Neural cell (in vitro differentiated cells): ENCODE measurements at regions not wholly inside any gene's neighbourhood (a gene's known extent, or its start where the extent isn't known, plus 50 kb on each side); places are given as distances from the start of the nearest gene placed in this dataset.

Experiments used
- EP300 ChIP-seq: fragments of 450-650 bp; conservative IDR thresholded peaks from 2 replicates; pipeline ENCODE4 v1.6.1; 2014; ENCODE audit warnings: antibody characterized with exemption, mild to moderate bottlenecking, moderate library complexity; ENCODE audit not compliant: poor library complexity, severe bottlenecking
- EZH2 ChIP-seq: fragments of 200-600, 300-800 bp; shearing (Covaris generic), sonication (generic); IDR thresholded peaks from 2 replicates; pipeline ENCODE4 v1.6.1; 2014; ENCODE audit warnings: antibody characterized with exemption, low read length, borderline replicate concordance, mild to moderate bottlenecking; ENCODE audit not compliant: insufficient read depth, poor library complexity, severe bottlenecking
- MXI1 ChIP-seq: fragments of 450-650 bp; conservative IDR thresholded peaks from 2 replicates; pipeline ENCODE4 v1.6.1; 2014; ENCODE audit warnings: antibody characterized with exemption, mild to moderate bottlenecking; ENCODE audit not compliant: poor library complexity, severe bottlenecking
- POLR2AphosphoS5 ChIP-seq: IDR thresholded peaks from 2 replicates; pipeline ENCODE4 v1.6.1; 2012
- RAD21 ChIP-seq: fragments of 450-650 bp; conservative IDR thresholded peaks from 2 replicates; pipeline ENCODE4 v1.6.1; 2014; ENCODE audit warnings: antibody characterized with exemption, mild to moderate bottlenecking, moderate library complexity
- SMC3 ChIP-seq: fragments of 450-650 bp; conservative IDR thresholded peaks from 2 replicates; pipeline ENCODE4 v1.6.1; 2014; ENCODE audit warnings: antibody characterized with exemption, mild to moderate bottlenecking, moderate library complexity; ENCODE audit not compliant: poor library complexity
- TF ChIP-seq, protein P1 (sequence below): fragments of 450-650 bp; IDR thresholded peaks from 2 replicates; pipeline ENCODE4 v1.5.1; 2014; ENCODE audit warnings: antibody characterized with exemption, mild to moderate bottlenecking, moderate library complexity; ENCODE audit not compliant: poor library complexity, severe bottlenecking
- TF ChIP-seq, protein P2 (sequence below): IDR thresholded peaks from 2 replicates; pipeline ENCODE4 v1.6.1; 2012; ENCODE audit warnings: borderline replicate concordance

DNA sequence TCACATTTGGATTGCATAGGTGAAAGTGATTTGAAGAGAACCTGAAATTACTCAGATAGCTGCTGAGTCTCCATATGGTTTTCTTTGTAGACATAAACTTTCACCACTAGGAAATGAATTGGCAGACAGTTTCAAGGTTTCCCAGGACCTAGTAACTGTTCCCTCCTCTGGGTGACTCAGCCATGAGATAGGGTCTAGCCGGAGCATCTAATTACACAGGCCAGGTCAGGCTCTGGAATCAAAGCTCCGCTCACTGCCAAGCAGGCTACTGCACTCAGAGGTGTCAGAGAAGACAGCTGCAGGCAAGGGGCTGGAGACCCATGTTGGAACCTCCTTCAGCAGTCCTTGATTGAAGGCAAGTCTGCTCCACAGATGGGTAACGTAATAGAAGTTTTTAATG is 429.2 kb downstream of the TNS1 start:
- TF ChIP-seq, protein P1, sequence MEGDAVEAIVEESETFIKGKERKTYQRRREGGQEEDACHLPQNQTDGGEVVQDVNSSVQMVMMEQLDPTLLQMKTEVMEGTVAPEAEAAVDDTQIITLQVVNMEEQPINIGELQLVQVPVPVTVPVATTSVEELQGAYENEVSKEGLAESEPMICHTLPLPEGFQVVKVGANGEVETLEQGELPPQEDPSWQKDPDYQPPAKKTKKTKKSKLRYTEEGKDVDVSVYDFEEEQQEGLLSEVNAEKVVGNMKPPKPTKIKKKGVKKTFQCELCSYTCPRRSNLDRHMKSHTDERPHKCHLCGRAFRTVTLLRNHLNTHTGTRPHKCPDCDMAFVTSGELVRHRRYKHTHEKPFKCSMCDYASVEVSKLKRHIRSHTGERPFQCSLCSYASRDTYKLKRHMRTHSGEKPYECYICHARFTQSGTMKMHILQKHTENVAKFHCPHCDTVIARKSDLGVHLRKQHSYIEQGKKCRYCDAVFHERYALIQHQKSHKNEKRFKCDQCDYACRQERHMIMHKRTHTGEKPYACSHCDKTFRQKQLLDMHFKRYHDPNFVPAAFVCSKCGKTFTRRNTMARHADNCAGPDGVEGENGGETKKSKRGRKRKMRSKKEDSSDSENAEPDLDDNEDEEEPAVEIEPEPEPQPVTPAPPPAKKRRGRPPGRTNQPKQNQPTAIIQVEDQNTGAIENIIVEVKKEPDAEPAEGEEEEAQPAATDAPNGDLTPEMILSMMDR, result no peak
- TF ChIP-seq MXI1, result no peak
- TF ChIP-seq EZH2, result no peak
- TF ChIP-seq, protein P2, sequence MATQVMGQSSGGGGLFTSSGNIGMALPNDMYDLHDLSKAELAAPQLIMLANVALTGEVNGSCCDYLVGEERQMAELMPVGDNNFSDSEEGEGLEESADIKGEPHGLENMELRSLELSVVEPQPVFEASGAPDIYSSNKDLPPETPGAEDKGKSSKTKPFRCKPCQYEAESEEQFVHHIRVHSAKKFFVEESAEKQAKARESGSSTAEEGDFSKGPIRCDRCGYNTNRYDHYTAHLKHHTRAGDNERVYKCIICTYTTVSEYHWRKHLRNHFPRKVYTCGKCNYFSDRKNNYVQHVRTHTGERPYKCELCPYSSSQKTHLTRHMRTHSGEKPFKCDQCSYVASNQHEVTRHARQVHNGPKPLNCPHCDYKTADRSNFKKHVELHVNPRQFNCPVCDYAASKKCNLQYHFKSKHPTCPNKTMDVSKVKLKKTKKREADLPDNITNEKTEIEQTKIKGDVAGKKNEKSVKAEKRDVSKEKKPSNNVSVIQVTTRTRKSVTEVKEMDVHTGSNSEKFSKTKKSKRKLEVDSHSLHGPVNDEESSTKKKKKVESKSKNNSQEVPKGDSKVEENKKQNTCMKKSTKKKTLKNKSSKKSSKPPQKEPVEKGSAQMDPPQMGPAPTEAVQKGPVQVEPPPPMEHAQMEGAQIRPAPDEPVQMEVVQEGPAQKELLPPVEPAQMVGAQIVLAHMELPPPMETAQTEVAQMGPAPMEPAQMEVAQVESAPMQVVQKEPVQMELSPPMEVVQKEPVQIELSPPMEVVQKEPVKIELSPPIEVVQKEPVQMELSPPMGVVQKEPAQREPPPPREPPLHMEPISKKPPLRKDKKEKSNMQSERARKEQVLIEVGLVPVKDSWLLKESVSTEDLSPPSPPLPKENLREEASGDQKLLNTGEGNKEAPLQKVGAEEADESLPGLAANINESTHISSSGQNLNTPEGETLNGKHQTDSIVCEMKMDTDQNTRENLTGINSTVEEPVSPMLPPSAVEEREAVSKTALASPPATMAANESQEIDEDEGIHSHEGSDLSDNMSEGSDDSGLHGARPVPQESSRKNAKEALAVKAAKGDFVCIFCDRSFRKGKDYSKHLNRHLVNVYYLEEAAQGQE, result no peak
- no peak for TF ChIP-seq EP300
- TF ChIP-seq POLR2AphosphoS5, result no peak
- no peak for TF ChIP-seq SMC3
- TF ChIP-seq RAD21, result no peak
